HG03103 (cell line): ENCODE measurements at regions not wholly inside any gene's neighbourhood (a gene's known extent, or its start where the extent isn't known, plus 50 kb on each side); places are given as distances from the start of the nearest gene placed in this dataset.
"Not testable (repeated sequence)": the region's sequence is repeated elsewhere in the genome, so short reads cannot be mapped to it uniquely, and the experiment has no call there.

ENCODE experiments used
- ATAC-seq: cut with Tn5 transposase; IDR thresholded peaks from one replicate; pipeline ENCODE4 v1.9.1; 2021; ENCODE audit warnings: low read depth; ENCODE audit not compliant: unreplicated experiment

DNA sequence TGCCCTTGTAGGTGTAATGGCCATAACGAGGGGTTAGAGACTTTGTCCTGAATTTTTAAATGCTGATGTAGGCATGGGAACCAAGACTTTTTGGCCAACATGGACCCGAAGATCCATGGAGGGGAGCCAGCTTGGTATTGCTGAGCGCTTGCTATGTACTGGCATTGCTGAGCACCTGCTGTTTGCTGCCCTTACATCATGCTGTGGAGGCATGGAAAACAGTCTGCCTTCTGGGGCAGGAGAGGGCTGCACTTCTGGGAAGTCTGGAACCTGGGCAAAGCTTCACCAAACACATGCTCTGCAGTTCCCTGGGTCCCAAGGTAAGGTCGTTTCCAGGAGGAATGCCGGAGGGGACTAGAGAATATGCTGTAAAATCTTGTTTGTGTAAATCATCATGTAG is 86.3 kb upstream of the CNIH3 start:
- no peak for ATAC-seq

DNA sequence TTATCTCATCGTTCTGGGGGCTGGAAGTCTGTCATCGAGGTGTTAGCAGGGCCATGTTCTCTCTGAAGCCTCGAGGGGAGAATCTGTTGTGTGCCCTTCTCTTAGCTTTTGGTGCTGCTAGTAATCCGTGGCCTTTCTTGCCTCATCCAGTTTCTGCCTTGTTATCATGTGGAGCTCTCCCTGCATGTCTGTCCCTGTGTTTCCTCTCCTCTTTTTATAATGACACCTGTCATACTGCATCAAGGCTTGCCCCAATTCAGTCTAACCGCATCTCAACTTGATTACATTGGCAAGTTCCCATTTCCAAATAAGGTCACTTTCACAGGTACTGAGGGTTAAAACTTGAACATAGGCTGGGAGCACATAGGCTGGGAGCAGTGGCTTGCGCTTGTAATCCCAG is 82.6 kb upstream of the CNIH3 start:
- ATAC-seq, result no peak

DNA sequence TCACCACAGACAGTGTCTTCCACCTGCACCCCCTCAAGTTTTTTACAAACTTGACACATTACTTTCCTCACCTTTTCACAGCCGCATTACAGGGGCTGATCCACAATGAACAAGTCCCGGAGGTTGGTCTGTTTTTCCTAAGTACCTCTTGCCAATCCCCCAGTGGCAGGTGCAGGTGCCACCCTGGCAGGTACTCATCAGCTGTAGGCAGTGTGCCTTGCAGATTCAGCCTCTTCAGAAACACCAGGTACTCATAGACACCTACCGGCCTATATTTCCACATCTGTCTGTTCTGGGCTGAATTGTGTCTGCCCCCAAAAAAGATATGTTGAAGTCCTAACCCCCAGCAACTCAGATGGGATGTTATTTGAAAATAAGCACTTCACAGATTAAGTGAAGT is 81.4 kb upstream of the CNIH3 start:
- ATAC-seq, result no peak

DNA sequence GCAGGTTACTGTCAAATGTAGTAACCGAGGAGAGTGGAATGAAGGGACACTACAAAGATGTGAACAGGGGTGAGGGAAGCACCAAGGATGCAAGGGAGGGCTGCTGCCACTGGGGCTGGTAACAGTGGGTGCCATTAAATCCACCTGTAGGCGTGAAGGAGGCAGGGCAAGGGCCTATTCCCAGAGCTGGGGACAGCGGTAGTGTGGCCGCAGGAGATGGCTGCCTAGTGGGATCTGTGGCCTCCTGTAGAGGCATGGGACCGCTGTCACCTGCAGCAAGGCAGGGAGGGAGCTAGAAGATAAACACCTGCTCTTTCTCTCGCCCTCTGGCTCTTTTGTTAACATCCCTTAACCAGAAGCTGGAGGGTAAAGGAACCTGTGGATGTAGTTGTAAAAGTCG is 80.5 kb upstream of the CNIH3 start:
- ATAC-seq, result no peak

DNA sequence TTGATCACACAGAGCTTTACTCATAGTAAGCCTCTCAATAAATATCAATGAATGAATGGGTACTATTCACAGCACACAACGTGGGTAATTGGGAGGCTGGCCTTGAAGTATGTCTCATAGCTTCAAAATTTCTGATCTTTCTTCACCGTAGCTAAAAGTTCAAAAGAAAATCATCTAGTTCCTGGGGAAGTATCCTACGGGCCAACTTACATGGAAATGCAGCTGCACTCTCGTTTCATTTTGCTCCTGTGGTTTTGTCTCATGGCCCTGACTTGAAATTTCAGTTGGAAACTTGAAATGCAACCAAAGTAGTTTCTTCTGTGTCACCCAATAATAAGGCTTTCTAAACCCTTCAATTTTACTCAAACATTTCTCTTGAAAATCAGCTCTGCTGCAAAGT is 76.1 kb upstream of the CNIH3 start:
- no peak for ATAC-seq

DNA sequence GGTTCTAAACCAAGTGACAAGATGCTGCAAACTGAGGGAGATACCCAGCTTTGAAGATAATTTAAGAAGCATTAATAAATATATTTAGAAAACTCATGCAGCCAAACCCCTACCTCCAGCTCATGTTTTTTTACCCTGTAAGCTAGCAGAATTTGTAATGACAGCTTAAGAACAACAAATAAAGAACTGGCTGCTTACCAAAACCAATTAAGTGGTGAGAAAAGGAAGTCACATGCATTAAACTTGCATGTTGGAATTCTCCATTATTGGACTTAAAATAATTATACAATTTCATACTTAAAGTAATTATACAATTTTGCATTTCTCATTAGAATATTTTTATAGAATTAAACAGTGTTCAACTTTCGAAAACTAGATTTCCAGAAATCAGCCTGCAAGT is 75.6 kb upstream of the CNIH3 start:
- no peak for ATAC-seq

DNA sequence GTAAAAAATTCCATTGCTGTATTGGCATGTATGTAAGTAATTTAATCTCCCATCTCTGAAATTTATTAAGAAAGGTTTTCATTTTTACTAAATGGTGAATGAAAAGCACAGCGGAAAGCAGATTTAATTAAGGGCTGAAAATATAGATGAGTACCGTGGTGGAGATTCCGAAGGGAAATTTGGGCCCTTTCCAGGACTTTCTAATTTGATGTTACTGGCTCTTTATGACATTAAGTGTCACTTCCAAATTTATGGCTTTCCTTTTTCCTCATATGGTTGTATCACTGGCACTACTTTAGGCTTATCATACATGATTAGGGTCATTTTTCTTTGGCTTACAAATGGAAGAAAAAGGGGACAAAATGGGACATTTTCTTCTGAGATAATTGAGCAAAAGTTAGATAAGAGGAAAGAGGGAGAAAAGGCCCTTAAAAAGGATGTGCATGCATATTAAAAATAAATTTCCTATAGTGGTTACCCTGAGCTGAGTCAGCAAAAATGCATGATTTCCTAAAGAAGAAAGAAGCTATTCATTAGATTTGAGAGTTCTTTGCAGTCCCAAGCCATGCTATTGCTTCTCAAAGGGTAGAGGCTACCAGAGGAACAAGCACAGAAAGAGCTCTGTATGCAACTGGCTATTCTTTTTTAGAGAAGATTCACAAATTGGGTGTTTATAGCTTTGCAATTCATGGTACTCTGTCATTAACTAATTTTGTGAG is 74.9 kb upstream of the CNIH3 start:
- ATAC-seq, result no peak

DNA sequence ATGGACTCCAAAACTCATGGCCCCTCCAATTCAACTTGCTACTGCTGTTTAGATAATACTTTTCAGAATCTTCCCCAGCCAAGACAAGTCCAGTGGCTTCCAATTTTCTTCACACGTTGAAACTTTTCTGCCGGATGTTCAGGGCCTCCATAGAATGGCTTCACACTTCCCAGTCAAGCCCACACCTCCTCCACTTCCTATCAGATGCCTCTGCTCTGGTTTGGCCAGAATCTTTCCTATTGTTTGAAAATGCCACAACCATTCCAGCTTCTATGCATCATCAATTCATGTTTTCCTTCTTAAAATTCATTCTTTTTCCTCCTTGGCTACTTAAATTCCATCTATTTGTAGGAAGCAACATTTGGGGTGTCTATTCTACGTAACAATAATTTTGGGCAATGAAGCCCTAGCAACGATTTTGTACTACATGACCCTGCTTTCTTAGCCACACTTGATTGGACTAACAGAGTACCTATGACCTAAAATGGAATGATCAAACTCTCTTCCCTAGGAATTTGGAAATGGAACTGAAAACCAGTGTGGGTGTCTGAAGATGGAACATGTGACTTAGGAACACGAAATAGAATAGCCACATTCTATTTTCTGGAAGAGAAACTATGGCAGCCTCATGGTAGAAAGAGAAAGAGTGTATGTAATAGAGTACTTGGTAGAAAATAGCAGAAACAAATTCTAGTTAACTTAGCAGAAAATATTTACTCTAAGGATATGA is 74.1 kb upstream of the CNIH3 start:
- ATAC-seq, result no peak

DNA sequence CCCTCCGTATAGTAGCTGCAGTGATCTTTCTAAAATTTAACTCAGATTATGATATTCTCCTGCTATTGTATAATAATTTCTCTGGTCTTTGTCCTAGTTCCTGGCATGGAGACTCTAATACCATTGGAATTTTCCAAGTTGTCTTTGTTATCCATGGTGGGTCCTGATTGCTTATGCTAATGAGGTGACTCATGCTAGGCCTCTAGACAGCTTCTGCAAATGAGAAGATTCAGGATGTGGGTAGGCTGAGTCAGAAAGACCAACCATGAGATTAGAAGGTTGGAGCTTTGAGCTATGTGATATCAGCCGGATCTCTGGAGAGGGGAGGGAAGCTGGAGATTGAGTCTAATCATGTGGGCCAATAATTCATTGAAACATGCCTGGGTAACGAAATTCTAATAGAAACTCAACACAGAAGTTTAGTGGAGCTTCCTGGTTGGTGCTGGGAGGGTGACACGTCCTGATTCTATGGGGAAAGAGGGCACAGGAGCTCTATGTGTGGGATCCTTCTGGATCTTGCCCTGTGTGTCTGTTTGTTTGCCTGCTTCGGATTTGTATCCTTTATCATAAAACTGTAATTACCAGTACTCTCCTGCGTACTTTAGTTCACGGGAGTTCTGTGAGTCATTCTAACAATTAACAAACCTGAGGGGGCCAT is 73.2 kb upstream of the CNIH3 start:
- ATAC-seq, result no peak

DNA sequence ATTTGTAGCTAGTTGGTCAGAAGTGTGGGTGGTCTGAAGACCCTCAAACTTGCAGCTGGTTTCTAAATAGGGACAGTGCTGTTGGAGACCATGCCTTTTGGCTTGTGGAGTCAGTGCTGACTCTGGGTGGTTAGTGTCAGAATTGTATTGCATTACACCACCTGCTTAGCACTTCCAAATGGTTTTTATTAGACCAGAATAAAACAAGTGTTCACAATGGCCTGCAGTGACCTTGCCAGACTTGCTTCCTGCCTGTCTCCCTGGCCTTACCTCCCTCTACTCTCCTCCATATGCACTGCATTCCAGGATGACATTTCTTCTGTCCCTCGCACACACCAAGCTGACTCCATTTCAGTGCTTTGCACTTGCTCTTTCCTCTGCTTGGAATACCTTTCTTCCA is 72.7 kb upstream of the CNIH3 start:
- no peak for ATAC-seq

DNA sequence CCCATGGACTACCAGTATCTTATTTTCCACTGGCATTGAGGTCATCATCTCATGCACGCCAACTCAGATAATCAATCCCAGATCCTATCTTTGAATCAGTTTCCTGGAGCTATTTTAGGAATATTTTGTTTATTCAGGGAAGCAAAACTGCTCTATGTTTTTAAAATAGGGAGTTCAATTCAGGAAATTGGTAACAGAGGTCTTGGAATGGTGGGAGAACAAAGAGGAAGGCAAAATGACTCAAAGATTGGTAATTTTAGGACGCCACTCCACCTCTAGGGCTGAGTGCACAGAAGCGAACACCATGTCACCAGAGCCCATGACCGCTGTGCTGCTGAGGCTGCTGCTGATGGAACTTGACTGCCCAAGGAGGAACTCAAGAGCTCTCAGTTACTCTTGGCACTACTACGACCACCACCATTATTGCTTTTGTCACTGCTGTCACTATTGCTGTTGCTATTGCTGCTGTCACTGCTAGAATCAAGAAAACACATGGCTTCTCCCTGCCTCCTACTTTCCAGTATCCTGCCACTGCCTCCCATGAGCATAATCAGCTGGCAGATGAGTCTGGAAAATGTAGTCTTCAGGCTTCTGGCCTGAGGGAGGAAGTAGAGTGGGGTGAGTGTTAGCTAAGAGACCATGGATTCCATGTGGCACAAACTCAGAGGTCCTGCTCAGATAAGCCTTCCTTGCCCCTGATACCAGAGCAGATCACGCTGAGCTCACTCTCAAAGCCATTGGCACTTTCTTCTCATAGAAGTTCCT is 71.6 kb upstream of the CNIH3 start:
- no peak for ATAC-seq

DNA sequence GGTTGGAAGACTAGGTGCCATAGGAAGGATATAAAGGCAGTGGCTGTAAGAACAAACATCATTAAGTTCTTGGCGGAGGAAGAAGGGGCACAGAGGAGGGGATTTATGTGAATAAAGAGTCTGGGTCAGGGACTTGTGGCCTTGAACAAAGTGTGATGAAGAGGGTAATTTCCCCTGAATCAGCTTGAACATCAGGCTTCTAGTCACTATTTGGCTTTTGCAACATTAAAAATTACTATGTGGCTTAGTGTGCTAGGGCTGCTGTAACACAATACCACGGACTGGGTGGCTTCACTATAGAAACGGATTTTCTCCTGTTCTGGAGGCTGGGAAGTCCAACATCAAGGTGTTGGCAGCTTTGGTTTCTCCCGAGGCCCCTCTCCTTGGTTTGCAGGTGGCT is 70.5 kb upstream of the CNIH3 start:
- no peak for ATAC-seq

DNA sequence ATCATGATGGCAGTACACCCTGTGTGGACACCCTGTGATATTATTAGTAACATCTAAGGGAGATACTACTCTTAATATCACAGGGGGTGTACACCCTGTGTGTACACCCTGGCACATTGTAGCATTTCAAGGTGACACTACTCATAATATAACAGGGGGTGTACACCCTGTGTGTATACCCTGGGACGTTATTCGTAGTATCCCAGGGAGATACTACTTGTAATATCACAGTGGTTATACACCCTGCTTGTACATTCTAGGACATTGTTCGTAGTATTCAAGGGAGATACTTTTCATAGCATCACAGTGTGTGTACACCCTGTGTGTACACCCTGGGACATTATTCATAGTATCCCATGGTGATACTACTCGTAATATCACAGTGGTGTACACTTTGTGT is 67.4 kb upstream of the CNIH3 start:
- ATAC-seq, result no peak

DNA sequence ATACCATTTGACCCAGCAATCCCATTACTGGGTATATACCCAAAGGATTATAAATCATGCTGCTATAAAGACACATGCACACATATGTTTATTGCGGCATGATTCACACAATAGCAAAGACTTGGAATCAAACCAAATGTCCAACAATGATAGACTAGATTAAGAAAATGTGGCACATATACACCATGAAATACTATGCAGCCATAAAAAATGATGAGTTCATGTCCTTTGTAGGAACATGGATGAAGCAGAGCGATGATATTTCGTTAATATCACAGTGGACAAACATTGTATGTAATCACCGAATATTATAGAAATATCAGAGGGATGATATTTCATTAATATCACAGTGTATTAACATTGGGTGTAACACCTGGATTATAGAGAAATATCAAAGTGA is 64.9 kb upstream of the CNIH3 start:
- ATAC-seq, result not testable (repeated sequence)

DNA sequence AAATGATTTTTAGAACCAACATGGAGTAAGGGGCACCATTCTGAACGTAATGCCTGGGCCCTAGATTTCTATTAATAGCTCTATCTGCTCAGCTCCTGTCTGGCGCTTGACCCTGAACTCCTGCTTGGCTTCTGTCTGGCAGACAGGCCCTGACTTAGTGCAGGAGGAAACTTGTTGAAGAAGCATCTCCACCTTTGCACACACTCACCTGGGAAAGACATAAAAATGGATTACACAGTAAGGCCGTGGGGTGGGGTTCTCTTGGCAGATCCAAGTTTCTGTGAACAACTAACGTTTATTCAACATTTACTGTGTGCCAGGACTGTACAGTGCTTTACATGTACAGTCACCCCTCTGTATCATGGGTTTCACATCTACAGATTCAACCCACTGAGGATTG is 62.1 kb upstream of the CNIH3 start:
- no peak for ATAC-seq

DNA sequence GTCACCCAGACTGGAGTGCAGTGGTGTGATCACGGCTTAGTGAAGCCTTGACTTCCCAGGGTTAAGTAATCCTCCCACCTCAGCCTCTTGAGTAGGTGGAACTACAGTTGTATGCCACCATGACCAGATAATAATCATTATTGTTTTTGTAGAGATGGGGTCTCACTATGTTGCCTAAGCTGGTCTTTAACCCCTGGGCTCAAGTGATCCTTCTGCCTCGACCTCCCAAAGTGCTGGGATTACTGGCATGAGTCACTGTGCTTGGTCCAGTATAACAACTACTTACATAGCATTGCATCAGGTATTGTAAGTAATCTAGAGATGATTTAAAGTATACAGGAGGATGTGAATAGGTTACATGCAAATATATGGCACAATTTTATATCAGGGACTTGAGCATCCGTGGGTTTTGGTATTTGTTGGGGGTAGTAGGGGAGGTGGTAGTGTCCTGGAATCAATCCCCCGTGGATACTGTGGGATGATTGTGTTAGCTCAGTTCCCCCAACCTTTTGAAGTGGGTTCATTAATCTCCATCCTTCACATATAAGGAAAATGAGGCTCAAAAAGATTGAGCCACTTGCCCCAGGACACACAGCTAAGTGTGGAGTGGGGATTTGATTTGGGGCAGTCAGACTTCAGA is 61.4 kb upstream of the CNIH3 start:
- ATAC-seq, result no peak

DNA sequence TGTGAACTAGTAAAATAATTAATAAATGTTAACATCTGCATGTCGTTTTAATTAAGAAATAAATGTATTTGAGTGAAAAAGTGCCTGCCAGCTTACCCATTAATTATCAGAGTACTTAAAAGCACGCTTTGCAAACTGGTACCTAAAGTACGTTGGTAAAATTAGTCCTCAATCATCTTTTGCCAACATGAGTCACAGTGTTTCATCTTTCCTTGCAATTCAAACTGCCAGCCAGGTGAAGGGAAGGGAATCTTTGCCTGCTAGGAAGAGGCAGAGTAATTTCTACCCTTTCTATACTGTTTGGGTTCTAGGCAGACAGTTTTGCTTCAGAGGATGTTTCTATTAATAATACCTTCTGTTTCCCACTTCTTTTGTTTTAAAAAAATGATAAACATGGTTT is 57.2 kb upstream of the CNIH3 start:
- no peak for ATAC-seq

DNA sequence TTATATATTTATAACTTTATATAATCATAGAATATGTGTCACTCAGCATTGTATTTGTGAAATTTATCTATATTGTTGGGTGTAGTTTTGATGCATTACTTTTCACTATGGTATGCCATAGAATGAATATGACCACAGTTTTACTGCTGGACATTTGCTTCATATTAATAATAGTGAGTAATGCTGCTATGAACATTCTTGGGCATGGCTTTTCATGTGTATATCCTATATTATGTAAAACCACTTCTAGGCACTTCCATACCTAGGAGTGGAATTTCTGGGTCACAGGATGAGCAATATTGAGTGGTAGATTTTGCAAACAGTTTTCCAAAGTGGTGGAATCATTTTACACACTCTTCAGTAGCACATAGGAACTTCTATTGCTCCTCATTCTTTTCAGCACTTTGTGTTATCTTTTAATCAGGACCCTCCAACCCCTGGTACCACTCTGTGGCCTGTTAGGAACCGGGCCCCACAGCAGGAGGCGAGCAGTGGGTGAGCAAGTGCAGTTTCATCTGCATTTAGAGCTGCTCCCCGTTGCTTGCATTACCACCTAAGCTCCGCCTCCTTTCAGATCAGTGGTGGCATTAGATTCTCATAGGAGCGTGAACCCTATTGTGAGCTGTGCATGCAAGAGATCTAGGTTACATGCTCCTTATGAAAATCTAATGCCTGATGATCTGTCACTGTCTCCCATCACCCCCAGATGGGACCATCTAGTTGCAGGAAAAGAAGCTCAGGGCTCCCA is 56.0 kb upstream of the CNIH3 start:
- ATAC-seq, result no peak

DNA sequence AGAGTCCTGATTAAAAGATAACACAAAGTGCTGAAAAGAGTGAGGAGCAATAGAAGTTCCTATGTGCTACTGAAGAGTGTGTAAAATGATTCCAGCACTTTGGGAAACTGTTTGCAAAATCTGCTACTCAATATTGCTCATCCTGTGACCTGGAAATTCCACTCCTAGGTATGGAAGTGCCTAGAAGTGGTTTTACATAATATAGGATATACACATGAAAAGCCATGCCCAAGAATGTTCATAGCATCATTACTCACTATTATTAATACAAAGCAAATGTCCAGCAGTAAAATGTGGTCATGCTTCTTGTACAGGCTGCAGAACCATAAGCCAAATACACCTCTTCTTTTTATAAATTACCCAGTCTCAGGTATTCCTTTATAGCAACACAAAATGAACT is 53.2 kb upstream of the CNIH3 start:
- ATAC-seq, result not testable (repeated sequence)

DNA sequence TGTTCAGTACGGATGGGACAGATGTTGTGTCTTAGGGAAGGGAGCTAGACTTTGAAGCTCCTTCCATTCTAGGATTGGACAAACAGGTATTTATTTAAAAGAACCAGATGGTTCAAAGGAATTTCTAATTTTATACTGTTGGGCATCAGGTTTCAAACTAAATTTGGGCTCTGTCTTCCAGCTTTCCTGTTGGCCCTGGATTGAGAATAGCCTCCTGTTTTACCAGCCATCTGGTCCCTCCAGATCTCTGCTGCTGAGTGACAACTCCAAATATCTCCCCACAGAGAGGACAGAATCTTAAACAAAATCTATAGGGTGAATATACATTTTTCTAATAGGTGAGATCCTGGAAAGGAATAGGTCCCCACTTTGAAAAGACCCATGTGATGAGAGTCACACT is 52.5 kb upstream of the CNIH3 start:
- ATAC-seq, result no peak
